ENCODE measurements at regions not wholly inside any gene's neighbourhood (a gene's known extent, or its start where the extent isn't known, plus 50 kb on each side); places are given as distances from the start of the nearest gene placed in this dataset.

GRCh38 chr4:18559492-18559891 lies 537.9 kb upstream of the LCORL start:
- no peak overlapping the region for H4K8ac ChIP-seq (ENCODE audit: low read depth, low read length)
- no peak overlapping the region for H4K12ac ChIP-seq (ENCODE audit: low read depth, low read length)
- WGBS (ENCODE audit: extremely low coverage, insufficient coverage, insufficient read length) = no CpG with 5 or more reads among the region's 3 CpGs
- H3K4me2 ChIP-seq (ENCODE audit: low read length) = no peak overlapping the region
- no peaks in the 10 kb centered on the region for H3K36me3 ChIP-seq (ENCODE audit: control insufficient read depth in 1 of 2, insufficient read depth in 2 of 2, low read length in 2 of 2)
- H2AK5ac ChIP-seq (ENCODE audit: low read length) = no peak overlapping the region
- H2BK5ac ChIP-seq (ENCODE audit: low read depth, low read length, poor library complexity) = no peak overlapping the region
- DNase-seq = no peak
- H3K79me2 ChIP-seq (ENCODE audit: control insufficient read depth, insufficient read depth, low read length, poor library complexity) = no peaks in the 10 kb centered on the region
- no peak overlapping the region for H3K23ac ChIP-seq (ENCODE audit: low read length)
- H2AFZ ChIP-seq (ENCODE audit: insufficient read depth, low read length, poor library complexity) = no peak overlapping the region
- H3K27me3 ChIP-seq (ENCODE audit: insufficient read depth, low read length) = no peaks in the 10 kb centered on the region
- no peak overlapping the region for H3K14ac ChIP-seq (ENCODE audit: low read length)
- no peaks in the 10 kb centered on the region for H3K9me3 ChIP-seq (ENCODE audit: insufficient read depth, low read depth, low read length)
- H4K91ac ChIP-seq (ENCODE audit: low read depth, low read length) = no peak overlapping the region
- no peaks in the 10 kb centered on the region for H3K79me1 ChIP-seq (ENCODE audit: low read length)
- no peak overlapping the region for H3K4ac ChIP-seq (ENCODE audit: low read depth, low read length)
- H3K9ac ChIP-seq (ENCODE audit: low read length) = no peak overlapping the region
- no peak overlapping the region for H2BK120ac ChIP-seq (ENCODE audit: insufficient read depth, low read length, poor library complexity)
- H3K27ac ChIP-seq (ENCODE audit: low read depth, low read length) = no peak overlapping the region
- H2BK12ac ChIP-seq (ENCODE audit: low read length) = no peak overlapping the region
- no peak overlapping the region for H3K18ac ChIP-seq (ENCODE audit: low read length)
- H3K4me3 ChIP-seq (ENCODE audit: low read depth, low read length) = no peak overlapping the region
- H3K4me1 ChIP-seq (ENCODE audit: control insufficient read depth in 1 of 2, insufficient read depth in 2 of 2, low read length in 2 of 2) = no peaks in the 10 kb centered on the region

GRCh38 chr4:18556402-18556801 lies 534.8 kb upstream of the LCORL start:
- H2BK12ac ChIP-seq (ENCODE audit: low read length) = no peak overlapping the region

GRCh38 chr4:18540349-18540748 lies 518.8 kb upstream of the LCORL start:
- Histone ChIP-seq H2BK12ac (ENCODE audit: low read length) (no peak overlapping the region), H2AFZ (ENCODE audit: insufficient read depth, low read length, poor library complexity) (no peak overlapping the region), H3K23ac (ENCODE audit: low read length) (no peak overlapping the region), H3K14ac (ENCODE audit: low read length) (no peak overlapping the region), H2BK120ac (ENCODE audit: insufficient read depth, low read length, poor library complexity) (no peak overlapping the region), H3K36me3 (ENCODE audit: control insufficient read depth in 1 of 2, insufficient read depth in 2 of 2, low read length in 2 of 2) (no peaks in the 10 kb centered on the region), H4K12ac (ENCODE audit: low read depth, low read length) (no peak overlapping the region), H4K8ac (ENCODE audit: low read depth, low read length) (no peak overlapping the region), H3K79me2 (ENCODE audit: control insufficient read depth, insufficient read depth, low read length, poor library complexity) (no peaks in the 10 kb centered on the region), H3K27me3 (ENCODE audit: insufficient read depth, low read length) (no peaks in the 10 kb centered on the region), H4K91ac (ENCODE audit: low read depth, low read length) (no peak overlapping the region), H3K4ac (ENCODE audit: low read depth, low read length) (no peak overlapping the region), H2AK5ac (ENCODE audit: low read length) (no peak overlapping the region), H3K79me1 (ENCODE audit: low read length) (no peaks in the 10 kb centered on the region), H3K4me2 (ENCODE audit: low read length) (no peak overlapping the region), H3K27ac (ENCODE audit: low read depth, low read length) (no peak overlapping the region), H3K18ac (ENCODE audit: low read length) (no peak overlapping the region), H3K4me3 (ENCODE audit: low read depth, low read length) (no peak overlapping the region), H2BK5ac (ENCODE audit: low read depth, low read length, poor library complexity) (no peak overlapping the region), H3K4me1 (ENCODE audit: control insufficient read depth in 1 of 2, insufficient read depth in 2 of 2, low read length in 2 of 2) (no peaks in the 10 kb centered on the region), H3K9me3 (ENCODE audit: insufficient read depth, low read depth, low read length) (no peaks in the 10 kb centered on the region), H3K9ac (ENCODE audit: low read length) (no peak overlapping the region)
- WGBS (ENCODE audit: extremely low coverage, insufficient coverage, insufficient read length) = no CpG with 5 or more reads among the region's 6 CpGs
- no peak for DNase-seq

More at GRCh38 chr4:18556402-18556801, 534.8 kb upstream of the LCORL start:
- no peak overlapping the region for H4K12ac ChIP-seq (ENCODE audit: low read depth, low read length)
- no peak overlapping the region for H2AK5ac ChIP-seq (ENCODE audit: low read length)
- H3K9me3 ChIP-seq (ENCODE audit: insufficient read depth, low read depth, low read length) = no peaks in the 10 kb centered on the region
- no peaks in the 10 kb centered on the region for H3K79me2 ChIP-seq (ENCODE audit: control insufficient read depth, insufficient read depth, low read length, poor library complexity)
- no CpG with 5 or more reads among the region's 1 CpG for WGBS (ENCODE audit: extremely low coverage, insufficient coverage, insufficient read length)
- no peak overlapping the region for H4K8ac ChIP-seq (ENCODE audit: low read depth, low read length)
- no peak overlapping the region for H3K23ac ChIP-seq (ENCODE audit: low read length)
- H2BK120ac ChIP-seq (ENCODE audit: insufficient read depth, low read length, poor library complexity) = no peak overlapping the region
- H3K27ac ChIP-seq (ENCODE audit: low read depth, low read length) = no peak overlapping the region
- no peak overlapping the region for H4K91ac ChIP-seq (ENCODE audit: low read depth, low read length)
- H3K4me3 ChIP-seq (ENCODE audit: low read depth, low read length) = no peak overlapping the region
- no peak for DNase-seq
- no peak overlapping the region for H3K4ac ChIP-seq (ENCODE audit: low read depth, low read length)
- no peak overlapping the region for H3K14ac ChIP-seq (ENCODE audit: low read length)
- no peak overlapping the region for H2BK5ac ChIP-seq (ENCODE audit: low read depth, low read length, poor library complexity)
- H3K36me3 ChIP-seq (ENCODE audit: control insufficient read depth in 1 of 2, insufficient read depth in 2 of 2, low read length in 2 of 2) = no peaks in the 10 kb centered on the region
- H3K79me1 ChIP-seq (ENCODE audit: low read length) = no peaks in the 10 kb centered on the region
- no peak overlapping the region for H2AFZ ChIP-seq (ENCODE audit: insufficient read depth, low read length, poor library complexity)
- no peaks in the 10 kb centered on the region for H3K4me1 ChIP-seq (ENCODE audit: control insufficient read depth in 1 of 2, insufficient read depth in 2 of 2, low read length in 2 of 2)
- H3K27me3 ChIP-seq (ENCODE audit: insufficient read depth, low read length) = no peaks in the 10 kb centered on the region
- no peak overlapping the region for H3K4me2 ChIP-seq (ENCODE audit: low read length)
- no peak overlapping the region for H3K18ac ChIP-seq (ENCODE audit: low read length)
- H3K9ac ChIP-seq (ENCODE audit: low read length) = no peak overlapping the region

- no peak overlapping the region for H4K8ac ChIP-seq (ENCODE audit: low read depth, low read length)
Observed at GRCh38 chr4:18538121-18538520, 516.6 kb upstream of the LCORL start.

More at GRCh38 chr4:18538121-18538520, 516.6 kb upstream of the LCORL start:
- H3K27me3 ChIP-seq (ENCODE audit: insufficient read depth, low read length) = no peaks in the 10 kb centered on the region
- H3K27ac ChIP-seq (ENCODE audit: low read depth, low read length) = no peak overlapping the region
- no peak overlapping the region for H4K91ac ChIP-seq (ENCODE audit: low read depth, low read length)
- no peak overlapping the region for H4K12ac ChIP-seq (ENCODE audit: low read depth, low read length)
- DNase-seq = no peak
- no peak overlapping the region for H2AK5ac ChIP-seq (ENCODE audit: low read length)
- H2AFZ ChIP-seq (ENCODE audit: insufficient read depth, low read length, poor library complexity) = no peak overlapping the region
- no peaks in the 10 kb centered on the region for H3K4me1 ChIP-seq (ENCODE audit: control insufficient read depth in 1 of 2, insufficient read depth in 2 of 2, low read length in 2 of 2)
- no peak overlapping the region for H3K23ac ChIP-seq (ENCODE audit: low read length)
- no peak overlapping the region for H2BK5ac ChIP-seq (ENCODE audit: low read depth, low read length, poor library complexity)
- H3K4ac ChIP-seq (ENCODE audit: low read depth, low read length) = no peak overlapping the region
- H3K9me3 ChIP-seq (ENCODE audit: insufficient read depth, low read depth, low read length) = no peaks in the 10 kb centered on the region
- H3K18ac ChIP-seq (ENCODE audit: low read length) = no peak overlapping the region
- H3K4me3 ChIP-seq (ENCODE audit: low read depth, low read length) = no peak overlapping the region
- no peaks in the 10 kb centered on the region for H3K79me2 ChIP-seq (ENCODE audit: control insufficient read depth, insufficient read depth, low read length, poor library complexity)
- H3K14ac ChIP-seq (ENCODE audit: low read length) = no peak overlapping the region
- H3K36me3 ChIP-seq (ENCODE audit: control insufficient read depth in 1 of 2, insufficient read depth in 2 of 2, low read length in 2 of 2) = no peaks in the 10 kb centered on the region
- H2BK120ac ChIP-seq (ENCODE audit: insufficient read depth, low read length, poor library complexity) = no peak overlapping the region
- H3K4me2 ChIP-seq (ENCODE audit: low read length) = no peak overlapping the region
- no peak overlapping the region for H3K9ac ChIP-seq (ENCODE audit: low read length)
- no CpG with 5 or more reads among the region's 2 CpGs for whole genome bisulfite sequencing (ENCODE audit: extremely low coverage, insufficient coverage, insufficient read length)
- H2BK12ac ChIP-seq (ENCODE audit: low read length) = no peak overlapping the region
- H3K79me1 ChIP-seq (ENCODE audit: low read length) = no peaks in the 10 kb centered on the region
